ENCODE measurements at regions not wholly inside any gene's neighbourhood (a gene's known extent, or its start where the extent isn't known, plus 50 kb on each side); places are given as distances from the start of the nearest gene placed in this dataset.

- DNase-seq (no peak), ATAC-seq (ENCODE audit: poor library complexity) (no peak)
- intact Hi-C loops (cut with DNase I) = no loop called here
These were observed 107.5 kb downstream of the DAD1 start for GRCh38 chr14:22481546-22481945.

- DNase-seq = no peak
- ATAC-seq (ENCODE audit: poor library complexity) = no peak
- intact Hi-C loops (cut with DNase I) = no loop called here
These were observed 109.1 kb downstream of the DAD1 start for GRCh38 chr14:22479776-22480464.

GRCh38 chr14:22479132-22479531, 109.9 kb downstream of the DAD1 start:
- intact Hi-C loops (cut with DNase I) = no loop called here
- DNase-seq (no peak), ATAC-seq (ENCODE audit: poor library complexity) (no peak)

- no peak for ATAC-seq (ENCODE audit: poor library complexity)
- no peak for DNase-seq
- intact Hi-C loops (cut with DNase I) = no loop called here
These were observed 110.4 kb downstream of the DAD1 start for GRCh38 chr14:22478670-22479069.

GRCh38 chr14:22478247-22478646, 110.8 kb downstream of the DAD1 start:
- ATAC-seq (ENCODE audit: poor library complexity) (no peak), DNase-seq (no peak)
- intact Hi-C loops (cut with DNase I) = no loop called here

GRCh38 chr14:22477569-22478194, 111.3 kb downstream of the DAD1 start:
- no peak for ATAC-seq (ENCODE audit: poor library complexity)
- intact Hi-C loops (cut with DNase I) = no loop called here
- DNase-seq = no peak

- intact Hi-C loops (cut with DNase I) = no loop called here
- ATAC-seq (ENCODE audit: poor library complexity) (peak; percentile 36), DNase-seq (no peak)
These were observed 112.1 kb downstream of the DAD1 start for GRCh38 chr14:22476887-22477286.

- intact Hi-C loops (cut with DNase I) = no loop called here
- ATAC-seq (ENCODE audit: poor library complexity) = no peak
- DNase-seq = no peak
These were observed 112.8 kb downstream of the DAD1 start for GRCh38 chr14:22476005-22476751.

- DNase-seq = no peak
- ATAC-seq (ENCODE audit: poor library complexity) = no peak
- intact Hi-C loops (cut with DNase I) = no loop called here
These were observed 113.6 kb downstream of the DAD1 start for GRCh38 chr14:22475381-22475780.

GRCh38 chr14:22474730-22475351, 114.2 kb downstream of the DAD1 start:
- ATAC-seq (ENCODE audit: poor library complexity) (no peak), DNase-seq (no peak)
- intact Hi-C loops (cut with DNase I) = loop anchor here (5.0 kb wide), 1 partner anchor 88 kb away; no protein-coding TSS in a partner anchor

GRCh38 chr14:22472935-22473854, 115.8 kb downstream of the DAD1 start:
- DNase-seq (no peak), ATAC-seq (ENCODE audit: poor library complexity) (peak; percentile 45)

GRCh38 chr14:22472466-22472865, 116.6 kb downstream of the DAD1 start:
- intact Hi-C loops (cut with DNase I) = loop anchor here (5.0 kb wide), 1 partner anchor 85 kb away; no protein-coding TSS in a partner anchor
- ATAC-seq (ENCODE audit: poor library complexity) = no peak
- no peak for DNase-seq

More at GRCh38 chr14:22472935-22473854, 115.8 kb downstream of the DAD1 start:
- intact Hi-C loops (cut with DNase I) = loop anchor here (5.0 kb wide), 1 partner anchor 86 kb away; no protein-coding TSS in a partner anchor

- DNase-seq (peak; percentile 63), ATAC-seq (ENCODE audit: poor library complexity) (peak; percentile 36)
- intact Hi-C loops (cut with DNase I) = loop anchor here (5.0 kb wide), 1 partner anchor 84 kb away; no protein-coding TSS in a partner anchor
These were observed 117.4 kb downstream of the DAD1 start for GRCh38 chr14:22471545-22472121.

GRCh38 chr14:22469538-22470303, 119.3 kb downstream of the DAD1 start:
- ATAC-seq (ENCODE audit: poor library complexity) (no peak), DNase-seq (no peak)
- intact Hi-C loops (cut with DNase I) = loop anchor here (5.0 kb wide), 1 partner anchor 82 kb away; no protein-coding TSS in a partner anchor

- DNase-seq = no peak
- intact Hi-C loops (cut with DNase I) = no loop called here
- no peak for ATAC-seq (ENCODE audit: poor library complexity)
These were observed 120.2 kb downstream of the DAD1 start for GRCh38 chr14:22468830-22469229.

- ATAC-seq (ENCODE audit: poor library complexity) = no peak
- DNase-seq = no peak
- intact Hi-C loops (cut with DNase I) = no loop called here
These were observed 122.5 kb downstream of the DAD1 start for GRCh38 chr14:22466491-22466890.

- intact Hi-C loops (cut with DNase I) = no loop called here
- no peak for ATAC-seq (ENCODE audit: poor library complexity)
- no peak for DNase-seq
These were observed 123.7 kb downstream of the DAD1 start for GRCh38 chr14:22465201-22465840.
